Islet of Langerhans (tissue), 1 donor: ENCODE measurements at regions not wholly inside any gene's neighbourhood (a gene's known extent, or its start where the extent isn't known, plus 50 kb on each side); places are given as distances from the start of the nearest gene placed in this dataset.

Experiments used
- FAIRE-seq: peaks from one replicate; lab custom pipeline; 2011; peaks lifted over from hg19 to GRCh38; lab: Jason Lieb, UNC

- no peak for FAIRE-seq
Observed at GRCh38 chr4:183763990-183764754, 105.1 kb downstream of the TRAPPC11 start.

- no peak for FAIRE-seq
Observed at GRCh38 chr4:183765251-183765911, 106.3 kb downstream of the TRAPPC11 start.

- no peak for FAIRE-seq
Observed at GRCh38 chr4:183766140-183766539, 107.0 kb downstream of the TRAPPC11 start.

GRCh38 chr4:183770906-183771305, 111.8 kb downstream of the TRAPPC11 start:
- FAIRE-seq = no peak

- no peak for FAIRE-seq
Observed at GRCh38 chr4:183772361-183772760, 113.3 kb downstream of the TRAPPC11 start.

GRCh38 chr4:183773790-183774189, 114.7 kb downstream of the TRAPPC11 start:
- FAIRE-seq = no peak

- FAIRE-seq = no peak
Observed at GRCh38 chr4:183783306-183783705, 121.8 kb upstream of the STOX2 start.

GRCh38 chr4:183783991-183784553, 121.0 kb upstream of the STOX2 start:
- FAIRE-seq = no peak

- no peak for FAIRE-seq
Observed at GRCh38 chr4:183788308-183788905, 116.7 kb upstream of the STOX2 start.

- FAIRE-seq = no peak
Observed at GRCh38 chr4:183789657-183790056, 115.5 kb upstream of the STOX2 start.

GRCh38 chr4:183790661-183791060, 114.4 kb upstream of the STOX2 start:
- FAIRE-seq = no peak

GRCh38 chr4:183797011-183797444, 108.1 kb upstream of the STOX2 start:
- FAIRE-seq = no peak

- no peak for FAIRE-seq
Observed at GRCh38 chr4:183797445-183798300, 107.4 kb upstream of the STOX2 start.

- no peak for FAIRE-seq
Observed at GRCh38 chr4:183798301-183799253, 106.5 kb upstream of the STOX2 start.

GRCh38 chr4:183801457-183802165, 103.5 kb upstream of the STOX2 start:
- no peak for FAIRE-seq

GRCh38 chr4:183806341-183806740, 98.8 kb upstream of the STOX2 start:
- no peak for FAIRE-seq

GRCh38 chr4:183807420-183808096, 97.5 kb upstream of the STOX2 start:
- no peak for FAIRE-seq

- no peak for FAIRE-seq
Observed at GRCh38 chr4:183808097-183808456, 97.0 kb upstream of the STOX2 start.

GRCh38 chr4:183812567-183812966, 92.5 kb upstream of the STOX2 start:
- FAIRE-seq = no peak

GRCh38 chr4:183814461-183814860, 90.6 kb upstream of the STOX2 start:
- FAIRE-seq = no peak
